Neural crest cell (in vitro differentiated cells): ENCODE measurements at regions not wholly inside any gene's neighbourhood (a gene's known extent, or its start where the extent isn't known, plus 50 kb on each side); places are given as distances from the start of the nearest gene placed in this dataset.
"Not testable (repeated sequence)": the region's sequence is repeated elsewhere in the genome, so short reads cannot be mapped to it uniquely, and the experiment has no call there.

Source experiments
- DNase-seq: peaks from one replicate; pipeline ENCODE4 v3.0.0; 2021; ENCODE audit warnings: low read depth, mixed read lengths, low spot score
- H3K27ac Mint-ChIP-seq: one replicate; pipeline ENCODE4 v1.8.0; 2021; ENCODE audit warnings: mild to moderate bottlenecking, mixed read lengths; ENCODE audit not compliant: unreplicated experiment
- H3K27me3 Mint-ChIP-seq: 2 replicates; pipeline ENCODE4 v1.8.0; 2021; ENCODE audit warnings: low read depth, mild to moderate bottlenecking, mixed read lengths
- H3K36me3 Mint-ChIP-seq: 2 replicates; pipeline ENCODE4 v1.8.0; 2021; ENCODE audit warnings: low read depth, mild to moderate bottlenecking, mixed read lengths
- H3K4me1 Mint-ChIP-seq: 2 replicates; pipeline ENCODE4 v1.8.0; 2021; ENCODE audit warnings: mixed read lengths
- H3K4me3 Mint-ChIP-seq: one replicate; pipeline ENCODE4 v1.8.0; 2021; ENCODE audit warnings: mild to moderate bottlenecking, mixed read lengths
- H3K9me3 Mint-ChIP-seq: 2 replicates; pipeline ENCODE4 v1.8.0; 2021; ENCODE audit warnings: mixed read lengths
- TF ChIP-seq, protein P1 (sequence below): fragments of 200-600 bp; sonication (generic); conservative IDR thresholded peaks from 2 replicates; pipeline ENCODE4 v1.5.0; 2021; ENCODE audit warnings: antibody characterized with exemption, mild to moderate bottlenecking

GRCh38 chr6:103119056-103119455, 1725.5 kb downstream of the GRIK2 start:
- Mint-ChIP-seq H3K9me3 (no peaks in the 10 kb centered on the region), H3K27me3 (no peaks in the 10 kb centered on the region), H3K4me1 (no peaks in the 10 kb centered on the region), H3K27ac (no peak overlapping the region), H3K36me3 (no peaks in the 10 kb centered on the region), H3K4me3 (no peak overlapping the region)
- TF ChIP-seq, protein P1, sequence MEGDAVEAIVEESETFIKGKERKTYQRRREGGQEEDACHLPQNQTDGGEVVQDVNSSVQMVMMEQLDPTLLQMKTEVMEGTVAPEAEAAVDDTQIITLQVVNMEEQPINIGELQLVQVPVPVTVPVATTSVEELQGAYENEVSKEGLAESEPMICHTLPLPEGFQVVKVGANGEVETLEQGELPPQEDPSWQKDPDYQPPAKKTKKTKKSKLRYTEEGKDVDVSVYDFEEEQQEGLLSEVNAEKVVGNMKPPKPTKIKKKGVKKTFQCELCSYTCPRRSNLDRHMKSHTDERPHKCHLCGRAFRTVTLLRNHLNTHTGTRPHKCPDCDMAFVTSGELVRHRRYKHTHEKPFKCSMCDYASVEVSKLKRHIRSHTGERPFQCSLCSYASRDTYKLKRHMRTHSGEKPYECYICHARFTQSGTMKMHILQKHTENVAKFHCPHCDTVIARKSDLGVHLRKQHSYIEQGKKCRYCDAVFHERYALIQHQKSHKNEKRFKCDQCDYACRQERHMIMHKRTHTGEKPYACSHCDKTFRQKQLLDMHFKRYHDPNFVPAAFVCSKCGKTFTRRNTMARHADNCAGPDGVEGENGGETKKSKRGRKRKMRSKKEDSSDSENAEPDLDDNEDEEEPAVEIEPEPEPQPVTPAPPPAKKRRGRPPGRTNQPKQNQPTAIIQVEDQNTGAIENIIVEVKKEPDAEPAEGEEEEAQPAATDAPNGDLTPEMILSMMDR, result no peak
- DNase-seq, result no peak

- Mint-ChIP-seq H3K4me3 (no peak overlapping the region), H3K9me3 (no peaks in the 10 kb centered on the region), H3K27me3 (no peaks in the 10 kb centered on the region), H3K27ac (no peak overlapping the region), H3K36me3 (no peaks in the 10 kb centered on the region), H3K4me1 (no peaks in the 10 kb centered on the region)
- DNase-seq, result no peak
- TF ChIP-seq, protein P1, result no peak
Observed at GRCh38 chr6:103114582-103114981, 1721.1 kb downstream of the GRIK2 start.

- Mint-ChIP-seq H3K4me1 (no peaks in the 10 kb centered on the region), H3K36me3 (no peaks in the 10 kb centered on the region), H3K27me3 (no peaks in the 10 kb centered on the region), H3K9me3 (no peaks in the 10 kb centered on the region), H3K27ac (no peak overlapping the region), H3K4me3 (no peak overlapping the region)
- TF ChIP-seq, protein P1, result no peak
- DNase-seq, result no peak
Observed at GRCh38 chr6:103113416-103113815, 1719.9 kb downstream of the GRIK2 start.

- Mint-ChIP-seq H3K27ac (no peak overlapping the region), H3K4me1 (no peaks in the 10 kb centered on the region), H3K4me3 (no peak overlapping the region), H3K9me3 (no peaks in the 10 kb centered on the region), H3K36me3 (no peaks in the 10 kb centered on the region), H3K27me3 (no peaks in the 10 kb centered on the region)
- TF ChIP-seq, protein P1, result no peak
- DNase-seq, result no peak
Observed at GRCh38 chr6:103107985-103108384, 1714.5 kb downstream of the GRIK2 start.

GRCh38 chr6:103105686-103106085, 1712.2 kb downstream of the GRIK2 start:
- DNase-seq, result no peak
- H3K27ac Mint-ChIP-seq, result no peak overlapping the region
- TF ChIP-seq, protein P1, result no peak
- no peak overlapping the region for H3K4me3 Mint-ChIP-seq
- H3K9me3 Mint-ChIP-seq, result no peaks in the 10 kb centered on the region
- H3K27me3 Mint-ChIP-seq, result no peaks in the 10 kb centered on the region
- no peaks in the 10 kb centered on the region for H3K4me1 Mint-ChIP-seq
- no peaks in the 10 kb centered on the region for H3K36me3 Mint-ChIP-seq

DNA sequence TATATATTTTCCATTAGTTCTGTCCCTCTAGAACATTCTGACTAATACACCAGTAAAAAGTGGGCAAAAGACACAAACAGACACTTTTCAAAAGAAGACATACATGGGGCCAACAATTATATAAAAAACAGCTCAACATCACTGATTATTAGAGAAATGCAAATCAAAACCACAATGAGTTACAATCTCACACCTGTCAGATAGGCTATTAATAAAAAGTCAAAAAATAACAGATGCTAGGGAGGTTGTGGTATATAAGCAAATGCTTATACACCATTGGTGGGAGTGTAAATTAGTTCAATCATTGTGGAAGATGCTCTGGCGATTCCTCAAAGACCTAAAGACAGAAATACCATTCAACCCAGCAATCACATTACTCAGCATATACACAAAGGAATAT, 1707.8 kb downstream of the GRIK2 start:
- no peaks in the 10 kb centered on the region for H3K27me3 Mint-ChIP-seq
- DNase-seq, result no peak
- peaks cover 7% of the 10 kb centered on the region for H3K9me3 Mint-ChIP-seq
- TF ChIP-seq, protein P1, result no peak
- no peaks in the 10 kb centered on the region for H3K4me1 Mint-ChIP-seq
- no peaks in the 10 kb centered on the region for H3K36me3 Mint-ChIP-seq
- no peak overlapping the region for H3K27ac Mint-ChIP-seq
- no peak overlapping the region for H3K4me3 Mint-ChIP-seq

DNA sequence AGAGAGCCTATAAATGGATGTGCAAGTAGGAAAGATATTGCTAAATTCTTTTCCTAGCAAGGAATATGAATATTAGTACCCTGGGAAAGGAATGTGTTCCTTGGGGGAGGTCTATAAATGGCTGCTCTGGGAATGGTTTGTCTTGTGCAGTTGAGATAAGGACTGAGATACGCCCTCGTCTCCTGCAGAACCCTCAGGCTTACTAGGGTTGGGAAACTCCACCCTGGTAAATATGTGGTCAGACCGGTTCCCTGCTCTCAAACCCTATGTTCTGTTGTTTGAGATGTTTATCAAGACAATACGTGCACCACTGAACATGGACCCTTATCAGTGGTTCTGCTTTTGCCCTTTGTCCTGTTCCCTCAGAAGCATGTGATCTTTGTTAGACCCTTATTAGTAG, 1698.9 kb downstream of the GRIK2 start:
- not testable (repeated sequence) for DNase-seq, H3K4me1 Mint-ChIP-seq

More for the DNA sequence above, 1698.9 kb downstream of the GRIK2 start:
- H3K9me3 Mint-ChIP-seq, H3K36me3 Mint-ChIP-seq, H3K27me3 Mint-ChIP-seq, H3K27ac Mint-ChIP-seq, H3K4me3 Mint-ChIP-seq: not testable (repeated sequence)
